ENCODE measurements at regions not wholly inside any gene's neighbourhood (a gene's known extent, or its start where the extent isn't known, plus 50 kb on each side); places are given as distances from the start of the nearest gene placed in this dataset.

DNA sequence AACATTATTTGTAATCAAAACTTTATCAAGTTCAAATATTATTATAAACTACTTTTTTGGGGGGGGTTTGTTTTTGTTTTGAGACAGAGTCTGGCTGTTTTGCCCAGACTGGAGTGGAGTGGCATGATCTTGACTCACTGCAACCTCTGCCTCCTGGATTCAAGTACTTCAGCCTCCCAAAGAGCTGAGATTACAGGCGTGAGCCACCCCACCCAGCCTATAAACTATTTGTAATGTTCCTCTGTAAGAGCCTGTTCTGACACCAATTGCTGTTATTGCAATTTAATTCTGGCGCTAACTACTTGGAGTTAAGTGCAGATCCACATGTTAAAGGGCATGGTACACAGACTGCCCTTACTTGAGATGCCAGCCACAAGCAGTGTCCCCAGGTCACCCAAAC lies 478.1 kb upstream of the NRP1 start:
- no peak for DNase-seq (ENCODE audit: low read depth)

DNA sequence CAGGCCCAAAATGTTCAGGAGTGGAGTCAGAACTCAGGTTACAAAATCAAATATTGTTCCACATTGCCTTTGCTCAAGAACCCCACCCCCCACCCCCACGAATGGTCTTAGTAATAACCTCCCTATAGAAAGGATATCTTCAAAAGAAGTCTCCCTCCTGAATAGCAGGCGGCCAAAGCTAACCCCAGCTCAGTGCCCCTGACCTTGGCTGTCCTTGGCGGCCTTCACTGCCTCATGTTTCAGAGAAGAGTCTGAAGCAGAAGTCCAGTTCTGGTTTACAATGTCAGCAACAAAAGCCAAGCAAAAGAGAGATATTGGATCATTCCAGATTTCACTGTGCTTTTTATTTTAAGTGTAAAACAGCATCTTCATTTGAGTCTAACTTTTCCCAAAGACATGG lies 476.5 kb upstream of the NRP1 start:
- no peak for DNase-seq (ENCODE audit: low read depth)

DNA sequence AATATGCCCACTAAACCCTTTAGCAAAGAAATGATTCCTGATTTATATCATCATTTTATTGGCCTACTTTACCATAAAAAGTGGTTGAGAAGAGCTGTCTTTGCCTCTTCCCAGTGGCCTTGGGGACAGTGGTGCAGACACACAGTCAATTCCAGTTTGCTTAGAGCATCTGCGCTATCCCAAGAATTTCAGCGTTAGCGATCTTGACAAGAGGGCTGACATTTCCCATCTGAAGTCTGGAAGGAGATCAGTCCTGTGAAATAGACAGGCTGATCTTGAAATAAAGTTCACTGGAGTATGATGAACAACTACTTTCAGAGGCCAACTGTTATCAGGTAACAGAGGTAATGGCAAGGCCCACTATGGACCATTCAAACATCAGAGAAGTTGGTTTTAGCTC lies 475.3 kb upstream of the NRP1 start:
- DNase-seq (ENCODE audit: low read depth) = no peak

DNA sequence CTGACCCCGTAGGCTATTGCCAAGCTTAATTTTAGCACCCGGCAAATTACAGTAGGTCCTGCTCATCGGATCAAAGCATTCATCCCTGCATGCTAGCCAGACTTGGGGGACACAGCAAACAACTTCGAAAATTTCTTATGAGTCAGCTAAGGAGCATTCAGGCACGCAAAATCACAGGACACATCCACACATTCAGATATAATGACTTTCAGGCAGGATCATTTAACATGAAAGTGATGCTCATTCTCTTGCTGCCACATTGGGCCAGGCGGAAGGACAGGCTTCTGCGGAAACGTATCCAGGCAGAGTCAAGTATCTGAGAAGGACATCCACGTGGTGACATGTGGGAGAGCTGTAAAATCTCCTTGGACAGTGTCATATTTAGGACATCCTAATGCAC lies 474.0 kb upstream of the NRP1 start:
- no peak for DNase-seq (ENCODE audit: low read depth)

DNA sequence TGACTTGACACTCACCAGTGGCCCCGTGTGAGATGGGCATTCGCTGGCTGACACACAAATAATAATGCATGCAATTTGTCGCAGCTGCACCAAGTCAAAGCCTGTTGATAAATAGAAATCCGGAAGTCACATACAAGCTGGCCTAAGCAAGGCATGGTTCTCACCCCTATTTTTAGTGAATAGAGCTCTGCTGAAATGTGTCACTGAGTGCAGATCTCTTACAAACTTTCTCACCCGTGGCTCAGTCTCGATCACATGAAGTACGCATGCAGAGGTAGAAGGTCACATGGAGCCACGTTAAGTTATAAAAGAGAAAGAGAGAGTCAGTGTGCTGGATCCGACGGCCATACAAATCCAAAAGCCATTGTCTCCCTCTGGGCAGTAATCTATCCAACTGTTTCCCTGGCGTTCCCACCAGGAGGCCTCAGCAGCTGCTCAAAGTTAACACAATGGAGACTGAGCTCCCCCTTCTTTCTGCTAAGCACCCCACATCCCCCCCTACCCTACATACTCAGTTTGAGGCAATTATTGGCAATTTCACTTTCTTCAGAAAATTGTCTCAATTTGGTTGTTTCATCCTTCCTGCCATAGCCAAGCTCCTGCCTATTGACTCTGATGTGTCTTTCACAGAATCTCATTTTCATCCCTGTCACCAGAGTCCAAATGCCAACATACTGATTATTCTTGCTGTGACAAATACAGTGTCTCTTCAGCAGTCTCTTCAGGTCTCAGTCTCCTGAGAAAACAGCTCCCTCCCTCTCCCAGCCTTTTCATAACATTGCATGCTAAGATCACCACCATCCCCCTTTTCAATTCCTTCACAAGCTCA lies 473.3 kb upstream of the NRP1 start:
- DNase-seq (ENCODE audit: low read depth) = no peak

DNA sequence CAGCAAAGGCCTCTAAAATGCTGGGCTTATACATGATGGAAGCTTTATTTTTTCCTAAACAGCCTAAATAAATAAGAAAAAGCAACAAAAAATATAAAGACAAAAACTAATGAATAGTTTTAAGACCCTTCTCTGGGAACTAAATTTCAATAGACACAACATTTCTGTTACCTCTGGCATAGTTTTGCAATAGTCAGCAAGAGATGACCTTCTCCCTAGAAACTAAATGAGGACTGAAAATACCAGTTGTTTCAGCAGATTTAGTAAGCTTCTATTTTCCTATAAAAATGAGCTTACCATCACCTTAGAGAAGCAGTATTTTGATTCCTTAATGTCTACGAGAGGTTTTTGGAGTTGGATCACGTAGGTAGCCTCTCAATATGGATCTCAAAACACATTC lies 471.4 kb upstream of the NRP1 start:
- no peak for DNase-seq (ENCODE audit: low read depth)

DNA sequence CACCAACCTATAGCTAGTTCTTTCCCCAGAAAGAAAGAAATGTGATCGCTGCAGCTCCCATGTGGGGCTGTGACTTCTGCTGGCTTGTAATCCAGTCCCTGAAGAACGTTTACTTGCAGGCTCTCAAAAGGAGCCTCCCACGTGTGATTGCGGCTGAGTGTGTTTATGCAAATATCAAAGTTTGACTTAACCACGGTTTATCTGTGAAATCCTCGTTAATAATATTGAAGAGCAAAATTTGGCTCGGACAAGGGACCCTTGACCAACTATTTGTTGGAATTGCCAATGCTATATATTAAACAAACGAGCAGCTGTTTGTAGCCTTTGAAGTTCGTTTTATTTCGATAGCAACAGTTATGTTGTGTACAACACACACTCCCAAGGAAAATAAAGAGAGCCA lies 470.1 kb upstream of the NRP1 start:
- DNase-seq (ENCODE audit: low read depth) = no peak

DNA sequence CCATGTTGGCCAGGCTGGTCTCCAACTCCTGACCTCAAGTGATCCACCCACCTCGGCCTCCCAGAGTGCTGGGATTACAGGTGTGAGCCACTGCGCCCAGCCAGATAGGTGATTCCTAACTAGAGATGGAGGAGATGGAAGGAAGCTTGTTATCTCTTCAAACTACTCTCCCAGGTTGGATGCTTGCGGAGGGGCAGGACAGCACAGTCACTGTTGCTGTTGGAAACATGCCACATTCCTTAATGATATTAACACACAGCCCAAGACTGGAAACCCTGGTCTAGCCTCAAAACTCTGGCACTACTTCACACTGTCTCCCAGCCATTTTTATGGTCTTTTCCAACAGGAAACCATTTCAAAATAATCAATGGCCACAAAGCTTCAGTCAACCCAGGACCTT lies 468.8 kb upstream of the NRP1 start:
- DNase-seq (ENCODE audit: low read depth) = no peak

DNA sequence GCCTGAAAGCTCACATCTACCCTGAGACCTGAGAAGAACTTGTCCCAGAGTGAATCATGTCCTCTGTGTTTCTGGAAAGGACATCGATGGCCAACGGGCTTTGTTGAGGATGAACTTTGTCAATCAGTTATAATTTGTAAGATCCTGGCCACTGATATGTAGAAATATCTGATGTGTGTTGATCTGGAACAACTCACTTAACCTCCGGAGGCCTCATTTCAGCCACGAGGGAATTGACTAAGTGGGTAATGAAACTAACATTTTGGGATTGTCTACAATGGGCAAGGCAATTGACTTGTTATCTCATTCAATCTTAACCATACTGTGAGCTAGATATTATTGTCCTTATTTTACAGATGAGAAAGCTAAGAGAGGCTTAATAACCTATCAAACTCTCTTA lies 468.1 kb upstream of the NRP1 start:
- no peak for DNase-seq (ENCODE audit: low read depth)

DNA sequence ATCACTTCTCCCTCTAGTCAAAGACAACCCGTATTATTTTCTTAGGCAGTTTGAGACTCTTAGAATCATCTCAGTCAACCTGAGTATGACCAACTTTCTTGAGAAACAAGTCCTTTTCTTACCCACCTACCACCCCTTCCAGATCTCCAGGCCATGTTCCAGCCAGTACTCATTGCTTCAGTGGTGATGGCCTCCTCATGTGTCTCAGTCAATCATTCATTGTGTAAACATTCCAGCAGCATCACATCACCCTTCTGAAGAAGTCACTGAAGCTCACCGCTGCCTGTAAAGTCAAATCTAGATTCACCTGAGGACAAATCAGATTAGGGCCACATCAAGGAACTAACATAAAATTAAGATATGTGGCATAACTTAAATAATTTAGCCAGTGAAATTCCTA lies 467.2 kb upstream of the NRP1 start:
- DNase-seq (ENCODE audit: low read depth) = no peak

DNA sequence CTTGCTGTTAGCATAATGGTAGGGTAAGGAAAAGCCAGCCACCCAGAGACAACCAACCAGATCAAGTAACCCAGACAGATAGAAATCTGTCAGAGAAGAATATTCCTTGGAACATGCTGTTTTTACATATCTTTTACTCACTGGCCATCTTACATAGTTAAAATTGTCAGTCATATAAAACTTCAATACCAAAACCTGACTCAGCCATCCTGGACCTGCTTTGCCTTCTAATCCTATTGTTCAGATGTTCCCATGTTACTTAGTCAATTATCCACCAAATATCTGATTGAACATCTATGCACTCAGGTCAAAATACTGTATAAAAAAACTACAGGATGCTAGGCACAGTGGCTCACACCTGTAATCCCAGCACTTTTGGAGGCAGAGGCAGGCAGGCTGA lies 466.5 kb upstream of the NRP1 start:
- DNase-seq (ENCODE audit: low read depth) = no peak

DNA sequence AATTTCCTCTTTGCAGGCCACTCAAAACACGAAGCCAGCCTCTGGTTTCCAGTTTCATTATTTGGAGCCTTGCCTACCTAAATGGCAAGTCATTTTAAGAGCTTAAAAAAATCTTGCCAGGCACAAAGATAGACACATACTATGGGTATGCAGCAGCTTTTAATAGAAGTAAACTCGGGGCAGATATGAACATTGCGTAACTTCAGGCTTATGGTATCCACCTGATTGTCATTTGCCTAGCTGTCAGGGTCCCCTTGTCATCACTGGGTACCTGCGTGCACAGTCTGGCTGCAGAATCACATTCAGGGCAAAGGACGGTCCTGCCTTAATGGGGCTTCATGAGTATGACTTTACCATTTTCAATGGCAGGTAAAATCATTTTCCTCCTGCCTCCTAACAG lies 466.1 kb upstream of the NRP1 start:
- no peak for DNase-seq (ENCODE audit: low read depth)

DNA sequence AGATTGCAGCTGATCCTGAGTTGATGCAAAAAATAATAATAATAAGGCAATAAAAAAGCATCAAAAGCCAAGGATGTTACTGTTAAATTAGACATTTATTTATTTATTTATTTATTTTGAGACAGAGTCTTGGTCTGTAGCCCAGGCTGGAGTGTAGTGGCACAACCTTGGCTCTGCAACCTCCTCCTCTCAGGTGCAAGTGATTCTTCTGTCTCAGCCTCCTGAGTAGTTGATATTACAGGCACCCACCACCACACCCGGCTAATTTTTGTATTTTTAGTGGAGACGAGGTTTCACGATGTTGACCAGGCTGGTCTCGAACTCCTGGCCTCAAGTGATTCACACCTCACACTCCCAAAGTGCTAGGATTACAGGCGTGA lies 465.5 kb upstream of the NRP1 start:
- no peak for DNase-seq (ENCODE audit: low read depth)

DNA sequence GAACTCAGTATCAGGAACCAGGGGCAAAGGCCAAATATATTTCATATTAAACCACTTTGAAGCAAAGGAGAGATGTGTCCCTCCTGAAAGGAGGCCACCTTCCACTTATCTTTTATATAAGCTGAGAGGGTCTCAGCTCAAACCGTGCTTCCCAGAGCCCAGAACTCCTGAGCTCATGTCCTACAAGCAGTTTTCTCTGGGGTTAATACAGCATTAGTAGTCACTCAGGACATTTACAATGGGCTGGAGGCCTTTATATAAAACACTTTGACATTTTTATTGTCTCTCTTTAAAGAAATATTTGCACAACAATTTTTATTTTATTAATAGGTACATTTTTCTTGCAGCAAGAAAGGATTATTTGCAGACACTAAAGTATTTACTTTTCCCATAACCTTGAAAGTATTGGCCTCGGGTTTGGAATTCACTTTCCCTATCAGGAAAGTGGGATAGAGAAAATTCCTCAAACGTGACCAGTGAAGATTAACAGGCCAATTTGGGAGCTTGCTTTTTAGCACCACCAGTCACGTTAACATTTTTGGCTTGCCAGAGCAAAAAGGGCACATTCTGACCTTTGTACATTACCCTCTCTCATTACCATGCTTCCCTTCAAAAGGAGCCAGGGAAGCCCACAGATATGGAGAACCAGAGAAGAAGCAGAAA lies 464.9 kb upstream of the NRP1 start:
- no peak for DNase-seq (ENCODE audit: low read depth)

DNA sequence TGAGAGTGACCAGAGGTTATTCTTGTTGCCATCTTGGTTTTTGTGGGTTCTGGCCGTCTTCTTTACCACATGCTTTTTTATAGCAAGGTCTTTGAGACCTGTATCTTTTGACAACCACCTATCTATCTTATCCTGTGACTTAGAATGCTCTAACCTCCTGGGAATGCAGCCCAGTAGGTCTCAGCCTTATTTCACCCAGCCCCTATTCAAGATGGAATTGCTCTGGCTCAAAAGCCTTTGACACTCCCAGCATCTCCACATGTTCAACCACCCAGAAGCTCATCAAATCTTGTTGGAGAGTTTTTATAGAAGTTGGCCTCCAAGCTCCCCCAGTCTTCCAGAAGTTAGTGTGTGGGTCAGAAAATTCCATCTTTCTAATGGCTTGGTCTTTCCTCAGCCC lies 464.3 kb upstream of the NRP1 start:
- no peak for DNase-seq (ENCODE audit: low read depth)

DNA sequence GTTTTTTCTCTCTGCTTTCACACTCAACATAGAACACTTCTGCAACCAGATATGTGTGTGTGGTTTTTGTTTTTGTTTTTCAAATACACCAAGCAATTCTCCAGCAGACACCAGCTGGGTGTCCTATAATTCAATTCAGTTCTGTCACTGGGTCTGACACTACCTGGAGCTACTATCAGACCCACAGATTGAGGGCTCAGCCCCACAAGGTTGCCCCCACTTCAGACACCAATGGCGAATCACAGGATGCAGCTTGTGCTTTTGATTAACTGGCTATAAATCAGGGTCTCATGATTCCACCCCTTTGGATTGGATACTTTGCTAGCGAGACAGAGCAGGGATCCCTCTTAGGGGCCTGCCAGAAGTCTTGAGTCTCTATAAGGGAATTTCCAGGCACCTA lies 462.2 kb upstream of the NRP1 start:
- no peak for DNase-seq (ENCODE audit: low read depth)

DNA sequence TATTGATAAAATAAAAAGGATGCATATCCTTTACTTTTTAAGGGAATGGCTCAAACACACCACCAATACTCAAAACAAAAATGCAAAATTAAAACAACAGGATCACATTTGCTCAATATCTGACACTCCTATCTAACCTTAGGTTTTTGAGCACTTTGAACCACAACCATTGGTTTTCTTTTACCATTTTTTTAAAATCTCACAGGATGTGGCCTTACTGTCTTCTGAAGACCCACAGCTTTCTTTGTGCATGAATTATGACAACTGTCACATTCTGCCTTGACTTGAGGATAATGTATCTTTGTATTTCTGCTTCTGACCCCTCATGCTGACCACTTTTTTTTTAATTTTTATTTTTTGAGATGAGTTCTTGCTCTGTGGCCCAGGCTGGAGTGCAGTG lies 461.1 kb upstream of the NRP1 start:
- DNase-seq (ENCODE audit: low read depth) = no peak

DNA sequence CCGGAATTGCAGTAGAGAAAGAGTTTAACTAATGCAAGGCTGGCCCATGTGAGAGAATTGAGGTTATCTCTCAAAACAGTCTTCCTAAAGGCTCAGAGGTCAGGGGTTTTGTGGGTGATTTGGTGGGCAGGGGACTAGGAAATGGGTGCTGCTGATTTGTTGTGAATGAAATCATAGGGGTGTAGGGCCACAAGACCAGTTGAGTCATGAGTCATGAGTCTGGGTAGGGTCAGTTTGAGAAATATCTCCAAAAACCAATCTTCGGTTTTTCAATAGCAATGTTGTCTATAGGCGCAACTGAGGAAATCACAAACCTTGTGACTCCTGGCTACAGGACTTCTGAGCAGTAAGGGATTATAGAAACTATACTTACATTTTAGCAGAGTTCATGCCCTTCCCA lies 460.0 kb upstream of the NRP1 start:
- DNase-seq (ENCODE audit: low read depth) = no peak

DNA sequence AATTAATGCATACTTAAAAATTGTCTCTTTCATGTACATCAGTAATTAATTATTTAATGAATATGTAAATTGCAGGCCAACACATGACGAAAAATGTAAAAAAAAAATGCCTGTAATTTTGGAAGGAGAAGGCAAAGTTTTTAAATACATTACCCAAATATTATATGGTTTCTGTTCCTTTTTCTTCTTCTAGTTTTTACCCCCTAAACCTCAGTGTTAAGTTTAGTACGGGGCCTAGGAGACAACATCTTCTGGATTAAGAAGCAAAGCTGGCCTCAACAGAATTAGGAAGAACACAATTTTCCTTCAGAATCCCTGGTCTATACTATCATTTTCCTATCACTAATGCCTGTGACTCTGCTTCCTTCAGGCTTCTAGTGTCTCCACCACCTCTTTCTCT lies 459.3 kb upstream of the NRP1 start:
- DNase-seq (ENCODE audit: low read depth) = no peak

DNA sequence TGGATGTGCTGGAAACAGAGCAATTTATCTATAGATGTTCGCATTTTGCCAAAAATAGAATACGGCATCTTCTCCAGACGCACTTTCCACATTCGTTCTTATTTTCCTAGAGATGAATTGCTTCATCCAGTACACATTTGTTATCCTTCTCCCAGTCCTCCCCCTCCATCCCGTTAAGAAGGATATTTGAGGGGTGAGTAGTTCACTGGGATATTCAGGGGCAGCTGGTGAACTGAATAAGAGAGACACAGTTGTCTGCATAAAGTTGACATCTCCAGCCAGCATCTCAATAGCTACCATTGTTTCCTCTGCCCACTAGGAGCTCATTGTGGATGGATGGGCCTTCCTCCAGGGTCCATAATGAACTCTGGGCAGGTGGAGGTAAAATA lies 456.8 kb upstream of the NRP1 start:
- no peak for DNase-seq (ENCODE audit: low read depth)

DNA sequence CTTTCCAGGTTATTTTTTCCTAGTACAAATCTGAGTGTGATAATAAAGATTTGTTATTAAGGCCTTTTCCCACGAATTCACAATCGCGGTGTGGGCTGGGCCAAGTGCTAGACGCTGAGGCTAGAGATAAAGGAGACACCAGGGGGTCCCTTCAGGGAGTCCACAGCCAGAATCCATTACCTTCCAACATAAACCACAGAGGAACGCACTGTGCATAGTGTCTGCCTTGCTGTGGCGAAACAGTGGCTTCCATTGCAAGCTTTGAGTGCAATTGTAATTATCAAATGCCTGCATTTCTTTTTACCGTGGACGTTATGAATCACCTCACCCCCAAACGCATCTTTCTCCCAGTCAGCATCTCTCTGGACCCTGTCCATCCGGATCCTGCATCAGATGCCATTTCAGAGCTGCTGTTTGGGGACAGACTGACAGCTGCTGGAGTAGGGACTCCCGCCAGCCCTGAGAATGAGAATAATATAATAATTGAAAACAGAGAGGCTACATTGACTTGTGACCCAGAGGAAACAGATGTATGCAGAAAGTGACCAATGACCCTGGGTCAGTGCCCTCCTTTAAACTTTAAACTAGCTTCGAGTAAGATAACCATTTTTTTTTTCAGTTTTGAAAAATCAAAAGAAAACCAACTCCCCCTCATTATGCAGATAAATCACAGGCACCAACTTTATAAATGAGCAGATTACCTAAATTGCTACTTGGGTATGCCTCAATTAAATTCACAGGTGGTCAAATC lies 456.2 kb upstream of the NRP1 start:
- no peak for DNase-seq (ENCODE audit: low read depth)

DNA sequence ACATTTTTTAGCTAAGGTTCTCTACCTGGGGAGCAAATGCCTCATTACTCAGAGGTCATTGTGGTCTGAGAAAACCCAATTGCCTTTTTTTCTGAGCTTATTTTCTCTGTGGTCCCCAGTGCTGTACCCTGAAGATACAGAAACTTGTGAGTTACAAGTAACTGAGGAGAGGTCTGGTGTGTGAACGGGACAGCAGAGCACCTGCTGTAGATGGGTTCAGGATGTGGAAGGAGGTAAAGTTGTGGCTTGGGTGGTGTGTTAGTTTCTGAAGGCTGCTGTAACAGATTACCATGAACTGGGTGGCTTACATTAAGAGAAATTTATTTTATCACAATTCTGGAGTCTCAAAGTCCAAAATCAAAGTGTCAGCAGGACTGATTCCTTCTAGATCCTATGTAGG lies 449.1 kb upstream of the NRP1 start:
- DNase-seq (ENCODE audit: low read depth) = no peak

DNA sequence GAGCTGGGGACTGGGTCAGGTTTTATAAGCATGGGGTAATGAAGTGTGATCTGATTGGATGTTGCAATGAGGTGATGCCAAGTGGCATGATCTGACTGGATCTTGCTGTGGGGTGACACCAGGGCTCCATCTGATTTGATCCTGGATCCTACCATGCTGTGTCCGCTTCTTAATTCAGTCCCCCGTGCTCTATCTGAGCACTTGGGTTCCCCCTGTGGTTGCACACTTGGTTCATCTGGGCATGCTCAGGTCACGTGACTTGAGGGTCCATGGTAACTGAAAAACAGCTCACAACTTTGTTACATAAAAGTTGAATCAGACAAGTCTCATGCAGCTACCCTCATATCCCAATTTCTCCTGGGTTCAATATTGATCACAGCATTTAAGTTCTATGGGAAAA lies 448.6 kb upstream of the NRP1 start:
- DNase-seq (ENCODE audit: low read depth) = no peak
